Trophoblast cell (in vitro differentiated cells and primary cell): ENCODE measurements at regions not wholly inside any gene's neighbourhood (a gene's known extent, or its start where the extent isn't known, plus 50 kb on each side); places are given as distances from the start of the nearest gene placed in this dataset.

Source experiments
- DNase-seq, 2 donors: peaks; one replicate each; pipeline ENCODE4 v3.0.0-alpha.2; 2016
- H2AFZ ChIP-seq: 2 replicates; pipeline ENCODE4 v1.6.1; 2013; ENCODE audit warnings: low read length, moderate library complexity, mild to moderate bottlenecking; ENCODE audit not compliant: insufficient read depth, poor library complexity
- H2AK5ac ChIP-seq: 2 replicates; pipeline ENCODE4 v1.6.1; 2013; ENCODE audit warnings: mild to moderate bottlenecking, low read length
- H2BK120ac ChIP-seq: 2 replicates; pipeline ENCODE4 v1.6.1; 2013; ENCODE audit warnings: low read length, mild to moderate bottlenecking, moderate library complexity; ENCODE audit not compliant: insufficient read depth, poor library complexity
- H2BK12ac ChIP-seq: 2 replicates; pipeline ENCODE4 v1.6.1; 2013; ENCODE audit warnings: mild to moderate bottlenecking, low read length, moderate library complexity
- H2BK5ac ChIP-seq: 2 replicates; pipeline ENCODE4 v1.6.1; 2013; ENCODE audit warnings: low read length, low read depth, moderate library complexity, mild to moderate bottlenecking; ENCODE audit not compliant: poor library complexity
- H3K14ac ChIP-seq: 2 replicates; pipeline ENCODE4 v1.6.1; 2013; ENCODE audit warnings: mild to moderate bottlenecking, low read length
- H3K18ac ChIP-seq: 2 replicates; pipeline ENCODE4 v1.6.1; 2013; ENCODE audit warnings: mild to moderate bottlenecking, low read length
- H3K23ac ChIP-seq: 2 replicates; pipeline ENCODE4 v1.6.1; 2013; ENCODE audit warnings: low read length
- H3K27ac ChIP-seq: 2 replicates; pipeline ENCODE4 v1.5.1; 2013; ENCODE audit warnings: low read depth, mild to moderate bottlenecking, inconsistent platforms, low read length, moderate library complexity
- H3K27me3 ChIP-seq: 2 replicates; pipeline ENCODE4 v1.6.1; 2013; ENCODE audit warnings: inconsistent platforms, mild to moderate bottlenecking, low read length, moderate library complexity; ENCODE audit not compliant: insufficient read depth
- H3K36me3 ChIP-seq, 2 experiments: 1 replicate in 1 of 2; 2 replicates in 1 of 2; pipeline ENCODE4 v1.6.1; 2013; ENCODE audit warnings: low read length in 2 of 2, mild to moderate bottlenecking in 2 of 2, moderate library complexity in 1 of 2; ENCODE audit not compliant: insufficient read depth in 2 of 2, control insufficient read depth in 1 of 2
- H3K4ac ChIP-seq: 2 replicates; pipeline ENCODE4 v1.6.1; 2013; ENCODE audit warnings: low read depth, mild to moderate bottlenecking, low read length, moderate library complexity
- H3K4me1 ChIP-seq, 2 experiments: 1 replicate in 1 of 2; 2 replicates in 1 of 2; pipeline ENCODE4 v1.6.1; 2013; ENCODE audit warnings: low read length in 2 of 2, mild to moderate bottlenecking in 2 of 2, moderate library complexity in 1 of 2; ENCODE audit not compliant: insufficient read depth in 2 of 2, control insufficient read depth in 1 of 2
- H3K4me2 ChIP-seq: 2 replicates; pipeline ENCODE4 v1.6.1; 2013; ENCODE audit warnings: inconsistent platforms, mild to moderate bottlenecking, low read length, moderate library complexity
- H3K4me3 ChIP-seq: 2 replicates; pipeline ENCODE4 v1.5.1; 2013; ENCODE audit warnings: mild to moderate bottlenecking, low read depth, low read length, inconsistent platforms
- H3K79me1 ChIP-seq: one replicate; pipeline ENCODE4 v1.6.1; 2013; ENCODE audit warnings: low read length
- H3K79me2 ChIP-seq: 2 replicates; pipeline ENCODE4 v1.6.1; 2013; ENCODE audit warnings: low read length, mild to moderate bottlenecking; ENCODE audit not compliant: control insufficient read depth, insufficient read depth, poor library complexity
- H3K9ac ChIP-seq: 2 replicates; pipeline ENCODE4 v1.6.1; 2013; ENCODE audit warnings: mild to moderate bottlenecking, low read length
- H3K9me3 ChIP-seq: 2 replicates; pipeline ENCODE4 v1.6.1; 2013; ENCODE audit warnings: low read depth, mild to moderate bottlenecking, control low read depth, inconsistent platforms, low read length; ENCODE audit not compliant: insufficient read depth
- H4K12ac ChIP-seq: 2 replicates; pipeline ENCODE4 v1.6.1; 2013; ENCODE audit warnings: low read depth, mild to moderate bottlenecking, low read length, moderate library complexity
- H4K8ac ChIP-seq: 2 replicates; pipeline ENCODE4 v1.6.1; 2013; ENCODE audit warnings: low read depth, mild to moderate bottlenecking, low read length, moderate library complexity
- H4K91ac ChIP-seq: one replicate; pipeline ENCODE4 v1.6.1; 2013; ENCODE audit warnings: low read depth, mild to moderate bottlenecking, low read length, moderate library complexity
- WGBS: extraction: QIAGEN DNeasy Blood & Tissue Kit; methylation state at CpG from one replicate; pipeline ENCODE4 v1.1.7; 2013; ENCODE audit warnings: missing lambda C conversion rate; ENCODE audit not compliant: insufficient read length, insufficient coverage; ENCODE audit errors: extremely low coverage; 5-methylcytosine and 5-hydroxymethylcytosine counted together

DNA sequence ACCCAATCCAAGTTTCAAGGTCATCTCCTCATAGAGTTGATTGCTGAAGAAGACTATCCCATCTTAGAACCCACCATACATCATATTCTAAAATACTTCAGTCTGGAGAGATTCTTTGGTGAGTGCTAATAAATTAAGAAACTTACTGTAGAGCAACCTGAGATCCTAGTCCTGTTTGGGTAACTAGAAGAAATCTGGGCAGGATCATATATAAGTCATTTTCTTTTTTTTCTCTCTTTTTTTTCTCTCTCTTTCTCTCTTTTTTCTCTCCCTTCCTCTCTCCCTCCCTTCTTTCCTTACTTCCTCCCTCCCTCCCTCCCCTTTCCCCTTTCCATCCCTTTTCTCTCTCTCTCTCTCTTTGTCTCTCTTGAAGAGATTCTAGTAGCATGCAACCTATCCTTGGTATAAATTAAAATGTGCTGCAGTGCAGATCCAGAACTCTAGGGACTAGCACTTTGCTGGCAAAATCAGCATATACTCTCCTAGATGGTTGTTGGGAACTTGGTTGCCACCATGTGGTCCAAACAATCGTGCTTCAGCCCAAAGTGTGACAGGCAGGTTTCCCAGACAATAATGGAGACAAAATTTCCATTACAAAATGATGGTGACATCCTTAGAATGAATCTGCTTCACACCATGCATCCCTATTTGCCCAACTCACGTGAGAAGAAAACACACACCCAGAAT lies 399.4 kb upstream of the CELF4 start:
- H4K91ac ChIP-seq = no peak overlapping the region
- H3K14ac ChIP-seq = no peak overlapping the region
- H3K79me2 ChIP-seq = no peaks in the 10 kb centered on the region
- no peak overlapping the region for H2AK5ac ChIP-seq
- DNase-seq = no peak
- no peak overlapping the region for H2BK120ac ChIP-seq
- no CpG with 5 or more reads among the region's 2 CpGs for WGBS
- H3K9me3 ChIP-seq = peaks cover 2% of the 10 kb centered on the region
- H3K36me3 ChIP-seq = no peaks in the 10 kb centered on the region
- no peak overlapping the region for H2BK12ac ChIP-seq
- no peak overlapping the region for H3K9ac ChIP-seq
- H3K4ac ChIP-seq = no peak overlapping the region
- no peaks in the 10 kb centered on the region for H3K4me1 ChIP-seq
- H3K4me3 ChIP-seq = no peak overlapping the region
- H3K4me2 ChIP-seq = no peak overlapping the region
- H2AFZ ChIP-seq = no peak overlapping the region
- H3K18ac ChIP-seq = no peak overlapping the region
- no peak overlapping the region for H4K12ac ChIP-seq
- H3K27me3 ChIP-seq = no peaks in the 10 kb centered on the region
- H3K27ac ChIP-seq = no peak overlapping the region
- no peak overlapping the region for H2BK5ac ChIP-seq
- H3K79me1 ChIP-seq = no peaks in the 10 kb centered on the region
- H4K8ac ChIP-seq = no peak overlapping the region
- H3K23ac ChIP-seq = no peak overlapping the region

DNA sequence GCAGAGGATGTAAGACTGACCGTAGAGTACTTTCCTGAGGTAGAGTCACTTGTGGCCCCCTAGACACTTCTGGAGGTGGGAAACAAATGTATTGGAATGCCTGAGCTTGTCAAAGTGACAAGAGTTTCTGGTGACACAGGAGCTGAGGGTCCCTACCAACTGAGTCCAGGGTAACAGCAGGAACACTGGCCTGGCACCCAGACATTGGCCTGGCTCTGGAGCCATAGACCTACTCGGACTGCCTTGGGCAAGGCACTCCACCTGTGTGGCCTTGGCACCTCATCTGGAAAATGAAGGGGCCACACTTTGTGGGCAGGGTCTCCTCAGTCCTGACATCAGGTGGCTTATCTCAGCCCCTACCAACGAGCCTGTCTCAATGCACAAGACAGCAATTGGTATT lies 398.2 kb upstream of the CELF4 start:
- WGBS = no CpG with 5 or more reads among the region's 3 CpGs
- Histone ChIP-seq H3K27ac (no peak overlapping the region), H2AK5ac (no peak overlapping the region), H3K23ac (no peak overlapping the region), H2BK5ac (no peak overlapping the region), H3K4me1 (no peaks in the 10 kb centered on the region), H4K91ac (no peak overlapping the region), H2AFZ (no peak overlapping the region), H3K79me2 (no peaks in the 10 kb centered on the region), H3K9me3 (peaks cover 2% of the 10 kb centered on the region), H3K4me3 (no peak overlapping the region), H2BK12ac (no peak overlapping the region), H3K27me3 (no peaks in the 10 kb centered on the region), H3K14ac (no peak overlapping the region), H3K4me2 (no peak overlapping the region), H4K12ac (no peak overlapping the region), H3K36me3 (no peaks in the 10 kb centered on the region), H3K4ac (no peak overlapping the region), H3K79me1 (no peaks in the 10 kb centered on the region), H3K18ac (no peak overlapping the region), H4K8ac (no peak overlapping the region), H3K9ac (no peak overlapping the region), H2BK120ac (no peak overlapping the region)
- DNase-seq = no peak

DNA sequence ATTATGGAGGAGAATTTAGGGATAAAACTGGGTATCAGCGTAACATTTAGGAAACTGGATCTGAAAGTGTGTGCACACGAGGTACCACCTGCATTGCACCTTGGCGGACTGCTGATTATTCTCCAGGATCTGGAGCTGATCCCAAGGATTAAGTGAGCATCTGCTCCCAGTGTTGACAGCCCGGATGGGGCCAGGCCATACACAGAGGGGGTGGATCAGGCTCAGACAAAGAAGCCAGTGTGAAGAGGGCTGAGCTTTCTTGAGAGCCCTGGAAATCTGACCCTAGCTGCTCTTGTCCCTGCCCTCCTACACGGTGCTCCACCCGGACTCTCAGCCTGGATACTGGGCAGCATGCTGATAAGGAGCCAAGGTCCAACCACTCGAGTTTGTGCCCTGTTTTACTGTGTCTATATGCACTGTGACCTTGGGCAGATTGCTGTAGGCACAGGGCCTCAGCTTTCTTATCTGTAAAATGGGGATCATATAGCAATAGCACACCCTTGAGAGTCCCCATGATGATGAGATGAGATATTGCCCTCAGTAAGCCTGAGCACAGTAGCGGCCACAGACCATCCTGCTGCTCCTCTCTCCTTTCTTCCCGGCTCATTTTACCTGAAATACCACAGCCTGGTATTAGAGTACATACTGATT lies 396.8 kb upstream of the CELF4 start:
- Histone ChIP-seq H4K8ac (no peak overlapping the region), H3K14ac (no peak overlapping the region), H3K4me3 (no peak overlapping the region), H3K18ac (no peak overlapping the region), H3K4me2 (no peak overlapping the region), H3K36me3 (no peaks in the 10 kb centered on the region), H3K4ac (no peak overlapping the region), H2AK5ac (no peak overlapping the region), H3K27me3 (no peaks in the 10 kb centered on the region), H2BK5ac (no peak overlapping the region), H2AFZ (no peak overlapping the region), H3K4me1 (no peaks in the 10 kb centered on the region), H3K79me2 (no peaks in the 10 kb centered on the region), H4K12ac (no peak overlapping the region), H3K23ac (no peak overlapping the region), H4K91ac (no peak overlapping the region), H3K9ac (no peak overlapping the region), H2BK120ac (no peak overlapping the region), H3K9me3 (peaks cover 2% of the 10 kb centered on the region), H3K79me1 (no peaks in the 10 kb centered on the region), H2BK12ac (no peak overlapping the region), H3K27ac (no peak overlapping the region)
- no CpG with 5 or more reads among the region's 9 CpGs for WGBS
- no peak for DNase-seq

DNA sequence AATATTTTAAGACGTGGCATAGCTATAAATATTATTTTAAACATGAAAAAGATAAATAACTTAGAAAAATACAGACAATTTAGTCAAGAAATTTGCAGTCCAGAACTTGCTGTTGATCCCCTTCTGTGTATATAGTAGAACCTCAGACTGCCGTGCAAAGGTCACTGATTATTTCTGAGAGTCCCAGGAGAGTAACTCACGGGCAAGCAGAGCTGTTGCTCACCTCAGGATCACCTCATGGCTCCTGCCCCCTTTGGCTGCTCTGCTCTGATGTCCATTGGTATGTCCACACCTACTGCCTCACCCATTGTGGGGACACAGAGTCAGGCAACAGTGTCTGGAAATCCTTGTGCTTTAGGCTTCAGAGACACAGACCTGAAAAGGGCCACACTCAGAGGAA lies 392.9 kb upstream of the CELF4 start:
- no peak overlapping the region for H3K14ac ChIP-seq
- no peak overlapping the region for H3K23ac ChIP-seq
- H4K8ac ChIP-seq = no peak overlapping the region
- H3K4me3 ChIP-seq = no peak overlapping the region
- H3K27ac ChIP-seq = no peak overlapping the region
- no peaks in the 10 kb centered on the region for H3K79me1 ChIP-seq
- WGBS = no CpG with 5 or more reads among the region's 3 CpGs
- DNase-seq = no peak
- no peak overlapping the region for H2BK12ac ChIP-seq
- H3K9ac ChIP-seq = no peak overlapping the region
- H3K4me2 ChIP-seq = no peak overlapping the region
- no peaks in the 10 kb centered on the region for H3K36me3 ChIP-seq
- H2AK5ac ChIP-seq = no peak overlapping the region
- no peaks in the 10 kb centered on the region for H3K4me1 ChIP-seq
- no peaks in the 10 kb centered on the region for H3K27me3 ChIP-seq
- H4K12ac ChIP-seq = no peak overlapping the region
- no peak overlapping the region for H3K18ac ChIP-seq
- no peak overlapping the region for H3K4ac ChIP-seq
- H2BK120ac ChIP-seq = no peak overlapping the region
- H3K79me2 ChIP-seq = no peaks in the 10 kb centered on the region
- H2BK5ac ChIP-seq = no peak overlapping the region
- H2AFZ ChIP-seq = no peak overlapping the region
- no peak overlapping the region for H4K91ac ChIP-seq
- no peaks in the 10 kb centered on the region for H3K9me3 ChIP-seq
